ENCODE measurements at regions not wholly inside any gene's neighbourhood (a gene's known extent, or its start where the extent isn't known, plus 50 kb on each side); places are given as distances from the start of the nearest gene placed in this dataset.

GRCh38 chr3:180282386-180282785 lies 245.6 kb upstream of the PEX5L start:
- no peak for DNase-seq
- H3K4me1 ChIP-seq = no peaks in the 10 kb centered on the region
- H3K27me3 ChIP-seq = no peaks in the 10 kb centered on the region
- H3K4me3 ChIP-seq = no peak overlapping the region
- intact Hi-C loops (cut with DNase I; ENCODE audit: low total_unique reads) = no loop called here
- no peaks in the 10 kb centered on the region for H3K36me3 ChIP-seq
- H3K27ac ChIP-seq = no peak overlapping the region
- TF ChIP-seq CTCF (IDR thresholded peaks at IDR 0.05) = no peak
- H3K9me3 ChIP-seq = no peaks in the 10 kb centered on the region

GRCh38 chr3:180283251-180283650 lies 246.5 kb upstream of the PEX5L start:
- intact Hi-C loops (cut with DNase I; ENCODE audit: low total_unique reads) = no loop called here
- no peak overlapping the region for H3K4me3 ChIP-seq
- no peaks in the 10 kb centered on the region for H3K36me3 ChIP-seq
- no peaks in the 10 kb centered on the region for H3K9me3 ChIP-seq
- DNase-seq = no peak
- no peaks in the 10 kb centered on the region for H3K4me1 ChIP-seq
- no peak for TF ChIP-seq CTCF (IDR thresholded peaks at IDR 0.05)
- H3K27me3 ChIP-seq = no peaks in the 10 kb centered on the region
- H3K27ac ChIP-seq = no peak overlapping the region

- Histone ChIP-seq H3K9me3 (no peaks in the 10 kb centered on the region), H3K27me3 (no peaks in the 10 kb centered on the region), H3K27ac (no peak overlapping the region), H3K4me3 (no peak overlapping the region), H3K36me3 (no peaks in the 10 kb centered on the region), H3K4me1 (no peaks in the 10 kb centered on the region)
- intact Hi-C loops (cut with DNase I; ENCODE audit: low total_unique reads) = no loop called here
- TF ChIP-seq CTCF (IDR thresholded peaks at IDR 0.05) = no peak
- no peak for DNase-seq
These were observed 247.8 kb upstream of the PEX5L start for GRCh38 chr3:180284331-180285110.

GRCh38 chr3:180287703-180288102 lies 251.0 kb upstream of the PEX5L start:
- H3K4me3 ChIP-seq = no peak overlapping the region
- no peaks in the 10 kb centered on the region for H3K36me3 ChIP-seq
- TF ChIP-seq CTCF (IDR thresholded peaks at IDR 0.05) = no peak
- DNase-seq = no peak
- H3K27me3 ChIP-seq = no peaks in the 10 kb centered on the region
- intact Hi-C loops (cut with DNase I; ENCODE audit: low total_unique reads) = no loop called here
- no peak overlapping the region for H3K27ac ChIP-seq
- H3K9me3 ChIP-seq = no peaks in the 10 kb centered on the region
- H3K4me1 ChIP-seq = no peaks in the 10 kb centered on the region

- H3K9me3 ChIP-seq = no peaks in the 10 kb centered on the region
- DNase-seq = no peak
- intact Hi-C loops (cut with DNase I; ENCODE audit: low total_unique reads) = no loop called here
- no peaks in the 10 kb centered on the region for H3K4me1 ChIP-seq
- TF ChIP-seq CTCF (IDR thresholded peaks at IDR 0.05) = no peak
- H3K27ac ChIP-seq = no peak overlapping the region
- H3K27me3 ChIP-seq = no peaks in the 10 kb centered on the region
- H3K4me3 ChIP-seq = no peak overlapping the region
- no peaks in the 10 kb centered on the region for H3K36me3 ChIP-seq
These were observed 252.1 kb upstream of the PEX5L start for GRCh38 chr3:180288816-180289215.

Measured in tibial artery (tissue), 4 donors.